Rectal smooth muscle tissue (tissue), 1 donor: ENCODE measurements at regions not wholly inside any gene's neighbourhood (a gene's known extent, or its start where the extent isn't known, plus 50 kb on each side); places are given as distances from the start of the nearest gene placed in this dataset.

Source experiments
- H3K27ac ChIP-seq: one replicate; pipeline ENCODE4 v1.7.0; 2013; ENCODE audit warnings: low read depth, low read length, inconsistent platforms
- H3K27me3 ChIP-seq: one replicate; pipeline ENCODE4 v1.7.0; 2013; ENCODE audit warnings: low read length; ENCODE audit not compliant: control insufficient read depth, insufficient read depth
- H3K36me3 ChIP-seq: one replicate; pipeline ENCODE4 v1.7.0; 2013; ENCODE audit warnings: low read length; ENCODE audit not compliant: control insufficient read depth, insufficient read depth
- H3K4me1 ChIP-seq: one replicate; pipeline ENCODE4 v1.7.0; 2013; ENCODE audit warnings: low read length; ENCODE audit not compliant: control insufficient read depth, insufficient read depth
- H3K4me3 ChIP-seq: one replicate; pipeline ENCODE4 v1.7.0; 2013; ENCODE audit warnings: low read length
- H3K9ac ChIP-seq: one replicate; pipeline ENCODE4 v1.7.0; 2013; ENCODE audit warnings: low read length

- Histone ChIP-seq H3K4me3 (no peak overlapping the region), H3K27ac (no peak overlapping the region), H3K36me3 (no peaks in the 10 kb centered on the region), H3K4me1 (no peaks in the 10 kb centered on the region), H3K9ac (no peak overlapping the region), H3K27me3 (no peaks in the 10 kb centered on the region)
Measured at GRCh38 chr4:24116107-24116506, 226.3 kb upstream of the PPARGC1A start.

GRCh38 chr4:24114919-24115500, 225.2 kb upstream of the PPARGC1A start:
- Histone ChIP-seq H3K4me3 (no peak overlapping the region), H3K36me3 (no peaks in the 10 kb centered on the region)

GRCh38 chr4:24114444-24114843, 224.6 kb upstream of the PPARGC1A start:
- Histone ChIP-seq H3K4me1 (no peaks in the 10 kb centered on the region), H3K4me3 (no peak overlapping the region)

More at GRCh38 chr4:24114919-24115500, 225.2 kb upstream of the PPARGC1A start:
- Histone ChIP-seq H3K9ac (no peak overlapping the region), H3K27ac (no peak overlapping the region), H3K4me1 (no peaks in the 10 kb centered on the region), H3K27me3 (no peaks in the 10 kb centered on the region)

GRCh38 chr4:24112466-24112865, 222.6 kb upstream of the PPARGC1A start:
- no peaks in the 10 kb centered on the region for H3K36me3 ChIP-seq
- no peak overlapping the region for H3K27ac ChIP-seq
- no peaks in the 10 kb centered on the region for H3K4me1 ChIP-seq
- no peak overlapping the region for H3K9ac ChIP-seq
- no peaks in the 10 kb centered on the region for H3K27me3 ChIP-seq
- no peak overlapping the region for H3K4me3 ChIP-seq

More at GRCh38 chr4:24114444-24114843, 224.6 kb upstream of the PPARGC1A start:
- no peaks in the 10 kb centered on the region for H3K27me3 ChIP-seq
- H3K36me3 ChIP-seq: no peaks in the 10 kb centered on the region
- H3K27ac ChIP-seq: no peak overlapping the region
- H3K9ac ChIP-seq: no peak overlapping the region

GRCh38 chr4:24108567-24108966, 218.7 kb upstream of the PPARGC1A start:
- no peak overlapping the region for H3K9ac ChIP-seq
- H3K27me3 ChIP-seq: no peaks in the 10 kb centered on the region
- H3K4me3 ChIP-seq: no peak overlapping the region
- no peaks in the 10 kb centered on the region for H3K36me3 ChIP-seq
- no peaks in the 10 kb centered on the region for H3K4me1 ChIP-seq
- H3K27ac ChIP-seq: no peak overlapping the region

- H3K4me3 ChIP-seq: no peak overlapping the region
- H3K36me3 ChIP-seq: no peaks in the 10 kb centered on the region
- no peaks in the 10 kb centered on the region for H3K27me3 ChIP-seq
- H3K4me1 ChIP-seq: no peaks in the 10 kb centered on the region
- no peak overlapping the region for H3K9ac ChIP-seq
- H3K27ac ChIP-seq: no peak overlapping the region
Measured at GRCh38 chr4:24105327-24106038, 215.6 kb upstream of the PPARGC1A start.

GRCh38 chr4:24104158-24104565, 214.3 kb upstream of the PPARGC1A start:
- H3K4me1 ChIP-seq: no peaks in the 10 kb centered on the region
- H3K9ac ChIP-seq: no peak overlapping the region
- no peak overlapping the region for H3K4me3 ChIP-seq
- no peaks in the 10 kb centered on the region for H3K36me3 ChIP-seq
- no peak overlapping the region for H3K27ac ChIP-seq
- no peaks in the 10 kb centered on the region for H3K27me3 ChIP-seq

- no peaks in the 10 kb centered on the region for H3K27me3 ChIP-seq
- no peaks in the 10 kb centered on the region for H3K36me3 ChIP-seq
- H3K27ac ChIP-seq: no peak overlapping the region
- H3K9ac ChIP-seq: no peak overlapping the region
- H3K4me3 ChIP-seq: no peak overlapping the region
- H3K4me1 ChIP-seq: no peaks in the 10 kb centered on the region
Measured at GRCh38 chr4:24103434-24104157, 213.7 kb upstream of the PPARGC1A start.

GRCh38 chr4:24102621-24103020, 212.8 kb upstream of the PPARGC1A start:
- no peaks in the 10 kb centered on the region for H3K27me3 ChIP-seq
- H3K9ac ChIP-seq: no peak overlapping the region
- H3K27ac ChIP-seq: no peak overlapping the region
- no peaks in the 10 kb centered on the region for H3K4me1 ChIP-seq
- H3K4me3 ChIP-seq: no peak overlapping the region
- H3K36me3 ChIP-seq: no peaks in the 10 kb centered on the region

GRCh38 chr4:24096603-24097002, 206.8 kb upstream of the PPARGC1A start:
- H3K9ac ChIP-seq: no peak overlapping the region
- no peaks in the 10 kb centered on the region for H3K36me3 ChIP-seq
- no peaks in the 10 kb centered on the region for H3K27me3 ChIP-seq
- no peaks in the 10 kb centered on the region for H3K4me1 ChIP-seq
- no peak overlapping the region for H3K4me3 ChIP-seq
- H3K27ac ChIP-seq: no peak overlapping the region

- H3K9ac ChIP-seq: no peak overlapping the region
- no peak overlapping the region for H3K4me3 ChIP-seq
- H3K4me1 ChIP-seq: no peaks in the 10 kb centered on the region
- H3K36me3 ChIP-seq: no peaks in the 10 kb centered on the region
- H3K27ac ChIP-seq: no peak overlapping the region
- no peaks in the 10 kb centered on the region for H3K27me3 ChIP-seq
Measured at GRCh38 chr4:24094726-24095125, 204.9 kb upstream of the PPARGC1A start.

- H3K36me3 ChIP-seq: no peaks in the 10 kb centered on the region
- no peaks in the 10 kb centered on the region for H3K4me1 ChIP-seq
- H3K27me3 ChIP-seq: no peaks in the 10 kb centered on the region
- no peak overlapping the region for H3K4me3 ChIP-seq
- H3K27ac ChIP-seq: no peak overlapping the region
- H3K9ac ChIP-seq: no peak overlapping the region
Measured at GRCh38 chr4:24093446-24093845, 203.6 kb upstream of the PPARGC1A start.
